Prostate gland (tissue), 2 donors: ENCODE measurements at regions not wholly inside any gene's neighbourhood (a gene's known extent, or its start where the extent isn't known, plus 50 kb on each side); places are given as distances from the start of the nearest gene placed in this dataset.

Source experiments
- CTCF ChIP-seq, 4 experiments: fragments of 200-600 bp in 2 of 4; fragments of 450-650 bp in 2 of 4; sonication (generic) in 2 of 4; IDR thresholded peaks; 1 replicate in 3 of 4; 2 replicates in 1 of 4; pipeline ENCODE4 v1.5.1; 2016 to 2019; ENCODE audit warnings: antibody characterized with exemption in 4 of 4, mild to moderate bottlenecking in 2 of 4, moderate library complexity in 2 of 4
- POLR2A ChIP-seq: fragments of 450-650 bp; IDR thresholded peaks from one replicate; pipeline ENCODE4 v1.6.1; 2016; ENCODE audit warnings: antibody characterized with exemption, mild to moderate bottlenecking
- POLR2AphosphoS5 ChIP-seq: sonication (generic); formaldehyde crosslinking; IDR thresholded peaks from one replicate; pipeline ENCODE4 v1.6.1; 2017; ENCODE audit warnings: antibody characterized with exemption

GRCh38 chr4:128342762-128343161 lies 55.1 kb upstream of the PGRMC2 start:
- TF ChIP-seq CTCF (IDR thresholded peaks at IDR 0.05) = no peak
- no peak for TF ChIP-seq POLR2AphosphoS5
- no peak for TF ChIP-seq POLR2A
